Left lung (tissue), 4 donors: ENCODE measurements at regions not wholly inside any gene's neighbourhood (a gene's known extent, or its start where the extent isn't known, plus 50 kb on each side); places are given as distances from the start of the nearest gene placed in this dataset.

Experiments used
- ATAC-seq: fragments of 200-7000 bp; cut with Tn5 transposase; one replicate; pipeline ENCODE4 v1.9.1; 2020; ENCODE audit warnings: moderate library complexity
- DNase-seq, 4 donors: peaks; one replicate each; pipeline ENCODE4 v3.0.0-alpha.2; 2013 to 2020
- H3K27ac ChIP-seq, 2 donors: fragments of 200-600 bp; sonication (generic) in 1 of 2; one replicate each; pipeline versions ENCODE4 v1.5.0 to v1.8.0; 2020 to 2021
- H3K27me3 ChIP-seq, 2 donors: fragments of 200-600 bp; sonication (generic) in 1 of 2; one replicate each; pipeline versions ENCODE4 v1.5.0 to v1.8.0; 2020 to 2021
- H3K36me3 ChIP-seq, 2 donors: fragments of 200-600 bp; sonication (generic) in 1 of 2; one replicate each; pipeline versions ENCODE4 v1.5.0 to v1.8.0; 2020 to 2021
- H3K4me1 ChIP-seq, 2 donors: fragments of 200-600 bp; one replicate each; pipeline ENCODE4 v1.8.0; 2021
- H3K4me3 ChIP-seq, 2 donors: fragments of 200-600 bp; sonication (generic) in 1 of 2; one replicate each; pipeline versions ENCODE4 v1.5.0 to v1.8.0; 2020 to 2021; ENCODE audit warnings: mild to moderate bottlenecking in 1 of 2
- H3K9me3 ChIP-seq, 2 donors: fragments of 200-600 bp; sonication (generic) in 1 of 2; one replicate each; pipeline versions ENCODE4 v1.5.0 to v1.8.0; 2020 to 2021
- CTCF ChIP-seq, 2 donors: fragments of 200-600 bp; sonication (generic) in 1 of 2; IDR thresholded peaks; one replicate each; pipeline versions ENCODE4 v1.5.0 to v1.8.0; 2021; ENCODE audit warnings: antibody characterized with exemption in 2 of 2
- intact Hi-C, 2 donors: fragments of 100-400 bp; cut with DNase I; formaldehyde crosslinking; loops; one replicate each; pipeline versions ENCODE4 v1.11.2 to v1.14.2; 2022
- donor health status: DM: no; HTN: yes; CAD: no.
- donor health status: DM: no; HTN: no; CAD: no.

- H3K27ac ChIP-seq: no peak overlapping the region
- H3K4me1 ChIP-seq: no peaks in the 10 kb centered on the region
- intact Hi-C loops: no loop called here
- DNase-seq (no peak), ATAC-seq (no peak)
- no peaks in the 10 kb centered on the region for H3K36me3 ChIP-seq
- peaks cover 0 to 2% of the 10 kb centered on the region in 2 donors for H3K9me3 ChIP-seq
- H3K4me3 ChIP-seq: no peak overlapping the region
- H3K27me3 ChIP-seq: no peaks in the 10 kb centered on the region
- TF ChIP-seq CTCF (IDR thresholded peaks at IDR 0.05): no peak
Observed at GRCh38 chr5:66255714-66256113, 111.6 kb downstream of the SREK1 start.

GRCh38 chr5:66273121-66273520, 129.0 kb downstream of the SREK1 start:
- peaks cover 0 to 3% of the 10 kb centered on the region in 2 donors for H3K27me3 ChIP-seq
- H3K27ac ChIP-seq: no peak overlapping the region
- no peak for TF ChIP-seq CTCF (IDR thresholded peaks at IDR 0.05)
- no peaks in the 10 kb centered on the region for H3K36me3 ChIP-seq
- ATAC-seq (no peak), DNase-seq (no peak)
- no peaks in the 10 kb centered on the region for H3K9me3 ChIP-seq
- intact Hi-C loops: no loop called here
- no peaks in the 10 kb centered on the region for H3K4me1 ChIP-seq
- H3K4me3 ChIP-seq: no peak overlapping the region

GRCh38 chr5:66276986-66277385, 132.9 kb downstream of the SREK1 start:
- peaks cover 0 to 3% of the 10 kb centered on the region in 2 donors for H3K27me3 ChIP-seq
- no peaks in the 10 kb centered on the region for H3K4me1 ChIP-seq
- DNase-seq (no peak), ATAC-seq (no peak)
- TF ChIP-seq CTCF (IDR thresholded peaks at IDR 0.05): no peak
- H3K36me3 ChIP-seq: no peaks in the 10 kb centered on the region
- intact Hi-C loops: no loop called here
- H3K4me3 ChIP-seq: no peak overlapping the region
- H3K27ac ChIP-seq: no peak overlapping the region
- H3K9me3 ChIP-seq: no peaks in the 10 kb centered on the region

- no peak for DNase-seq
Observed at GRCh38 chr5:66277981-66278380, 133.9 kb downstream of the SREK1 start.

GRCh38 chr5:66281294-66281693, 137.2 kb downstream of the SREK1 start:
- Histone ChIP-seq H3K9me3 (no peaks in the 10 kb centered on the region), H3K4me1 (no peaks in the 10 kb centered on the region), H3K27ac (no peak overlapping the region), H3K27me3 (no peaks in the 10 kb centered on the region), H3K36me3 (no peaks in the 10 kb centered on the region), H3K4me3 (no peak overlapping the region)
- intact Hi-C loops: no loop called here
- TF ChIP-seq CTCF (IDR thresholded peaks at IDR 0.05): no peak
- ATAC-seq: no peak
- no peak for DNase-seq

More at GRCh38 chr5:66277981-66278380, 133.9 kb downstream of the SREK1 start:
- Histone ChIP-seq H3K9me3 (no peaks in the 10 kb centered on the region), H3K27ac (no peak overlapping the region), H3K27me3 (peaks cover 0 to 3% of the 10 kb centered on the region in 2 donors), H3K36me3 (no peaks in the 10 kb centered on the region), H3K4me1 (no peaks in the 10 kb centered on the region), H3K4me3 (no peak overlapping the region)
- no peak for ATAC-seq
- intact Hi-C loops: no loop called here
- no peak for TF ChIP-seq CTCF (IDR thresholded peaks at IDR 0.05)
